ENCODE measurements at regions not wholly inside any gene's neighbourhood (a gene's known extent, or its start where the extent isn't known, plus 50 kb on each side); places are given as distances from the start of the nearest gene placed in this dataset.

GRCh38 chr1:5393603-5394002, 598.6 kb downstream of the NPHP4 start:
- H3K9me3 ChIP-seq (ENCODE audit: control extremely low read depth in 1 of 5, control insufficient read depth in 4 of 5, insufficient read depth in 2 of 5, low read depth in 1 of 5, low read length in 4 of 5) = no peaks in the 10 kb centered on the region
- no peak overlapping the region for H3K27ac ChIP-seq (ENCODE audit: insufficient read depth in 1 of 2, low read depth in 1 of 2, low read length in 2 of 2, poor library complexity in 1 of 2, severe bottlenecking in 2 of 2)
- DNase-seq = no peak
- no peaks in the 10 kb centered on the region for H3K36me3 ChIP-seq (ENCODE audit: control insufficient read depth in 4 of 4, insufficient read depth in 4 of 4, low read length in 3 of 4)
- no peaks in the 10 kb centered on the region for H3K4me1 ChIP-seq (ENCODE audit: control extremely low read depth in 1 of 4, control insufficient read depth in 4 of 4, insufficient read depth in 4 of 4, low read length in 3 of 4)
- H3K4me3 ChIP-seq (ENCODE audit: control insufficient read depth in 1 of 7, extremely low read depth in 1 of 7, insufficient read depth in 4 of 7, low read depth in 2 of 7, low read length in 6 of 7) = no peak overlapping the region
- ChIA-PET CTCF (no interaction called here), POLR2A (no interaction called here)
- 91% methylated on average over 4 of the region's 7 CpGs for WGBS (ENCODE audit: insufficient coverage)
- H3K27me3 ChIP-seq (replicated peaks in 2 of 5; ENCODE audit: control insufficient read depth in 4 of 5, insufficient read depth in 5 of 5, low read length in 4 of 5) = peaks cover 0 to 13% (median 0%) of the 10 kb centered on the region in 5 experiments

GRCh38 chr1:5393146-5393545, 599.1 kb downstream of the NPHP4 start:
- no peak overlapping the region for H3K4me3 ChIP-seq (ENCODE audit: control insufficient read depth in 1 of 7, extremely low read depth in 1 of 7, insufficient read depth in 4 of 7, low read depth in 2 of 7, low read length in 6 of 7)
- DNase-seq = no peak
- no peaks in the 10 kb centered on the region for H3K9me3 ChIP-seq (ENCODE audit: control extremely low read depth in 1 of 5, control insufficient read depth in 4 of 5, insufficient read depth in 2 of 5, low read depth in 1 of 5, low read length in 4 of 5)
- POLR2A ChIA-PET = no interaction called here
- H3K36me3 ChIP-seq (ENCODE audit: control insufficient read depth in 4 of 4, insufficient read depth in 4 of 4, low read length in 3 of 4) = no peaks in the 10 kb centered on the region
- no peaks in the 10 kb centered on the region for H3K4me1 ChIP-seq (ENCODE audit: control extremely low read depth in 1 of 4, control insufficient read depth in 4 of 4, insufficient read depth in 4 of 4, low read length in 3 of 4)
- CTCF ChIA-PET = no interaction called here
- WGBS (ENCODE audit: insufficient coverage) = 89% methylated on average over 4 of the region's 5 CpGs
- H3K27ac ChIP-seq (ENCODE audit: insufficient read depth in 1 of 2, low read depth in 1 of 2, low read length in 2 of 2, poor library complexity in 1 of 2, severe bottlenecking in 2 of 2) = no peak overlapping the region
- peaks cover 0 to 13% (median under 1%) of the 10 kb centered on the region in 5 experiments for H3K27me3 ChIP-seq (replicated peaks in 2 of 5; ENCODE audit: control insufficient read depth in 4 of 5, insufficient read depth in 5 of 5, low read length in 4 of 5)

GRCh38 chr1:5391725-5392124, 600.5 kb downstream of the NPHP4 start:
- ChIA-PET CTCF (no interaction called here), POLR2A (no interaction called here)
- DNase-seq = no peak
- Histone ChIP-seq H3K9me3 (ENCODE audit: control extremely low read depth in 1 of 5, control insufficient read depth in 4 of 5, insufficient read depth in 2 of 5, low read depth in 1 of 5, low read length in 4 of 5) (no peaks in the 10 kb centered on the region), H3K4me3 (ENCODE audit: control insufficient read depth in 1 of 7, extremely low read depth in 1 of 7, insufficient read depth in 4 of 7, low read depth in 2 of 7, low read length in 6 of 7) (no peak overlapping the region), H3K27me3 (replicated peaks in 2 of 5; ENCODE audit: control insufficient read depth in 4 of 5, insufficient read depth in 5 of 5, low read length in 4 of 5) (peaks cover 0 to 13% (median 2%) of the 10 kb centered on the region in 5 experiments), H3K36me3 (ENCODE audit: control insufficient read depth in 4 of 4, insufficient read depth in 4 of 4, low read length in 3 of 4) (no peaks in the 10 kb centered on the region), H3K4me1 (ENCODE audit: control extremely low read depth in 1 of 4, control insufficient read depth in 4 of 4, insufficient read depth in 4 of 4, low read length in 3 of 4) (no peaks in the 10 kb centered on the region), H3K27ac (ENCODE audit: insufficient read depth in 1 of 2, low read depth in 1 of 2, low read length in 2 of 2, poor library complexity in 1 of 2, severe bottlenecking in 2 of 2) (no peak overlapping the region)
- 97% methylated on average over 12 of the region's 12 CpGs for WGBS (ENCODE audit: insufficient coverage)

GRCh38 chr1:5390504-5390903, 601.7 kb downstream of the NPHP4 start:
- Histone ChIP-seq H3K36me3 (ENCODE audit: control insufficient read depth in 4 of 4, insufficient read depth in 4 of 4, low read length in 3 of 4) (no peaks in the 10 kb centered on the region), H3K27me3 (replicated peaks in 2 of 5; ENCODE audit: control insufficient read depth in 4 of 5, insufficient read depth in 5 of 5, low read length in 4 of 5) (peaks cover 0 to 10% (median 2%) of the 10 kb centered on the region in 5 experiments), H3K9me3 (ENCODE audit: control extremely low read depth in 1 of 5, control insufficient read depth in 4 of 5, insufficient read depth in 2 of 5, low read depth in 1 of 5, low read length in 4 of 5) (no peaks in the 10 kb centered on the region), H3K4me3 (ENCODE audit: control insufficient read depth in 1 of 7, extremely low read depth in 1 of 7, insufficient read depth in 4 of 7, low read depth in 2 of 7, low read length in 6 of 7) (no peak overlapping the region), H3K27ac (ENCODE audit: insufficient read depth in 1 of 2, low read depth in 1 of 2, low read length in 2 of 2, poor library complexity in 1 of 2, severe bottlenecking in 2 of 2) (no peak overlapping the region), H3K4me1 (ENCODE audit: control extremely low read depth in 1 of 4, control insufficient read depth in 4 of 4, insufficient read depth in 4 of 4, low read length in 3 of 4) (no peaks in the 10 kb centered on the region)
- CTCF ChIA-PET = no interaction called here
- POLR2A ChIA-PET = no interaction called here
- no peak for DNase-seq
- WGBS (ENCODE audit: insufficient coverage) = 86% methylated on average over 6 of the region's 7 CpGs

- 90% methylated on average over 15 of the region's 16 CpGs for WGBS (ENCODE audit: insufficient coverage)
- Histone ChIP-seq H3K4me1 (ENCODE audit: control extremely low read depth in 1 of 4, control insufficient read depth in 4 of 4, insufficient read depth in 4 of 4, low read length in 3 of 4) (no peaks in the 10 kb centered on the region), H3K27me3 (replicated peaks in 2 of 5; ENCODE audit: control insufficient read depth in 4 of 5, insufficient read depth in 5 of 5, low read length in 4 of 5) (peaks cover 0 to 10% (median 4%) of the 10 kb centered on the region in 5 experiments), H3K4me3 (ENCODE audit: control insufficient read depth in 1 of 7, extremely low read depth in 1 of 7, insufficient read depth in 4 of 7, low read depth in 2 of 7, low read length in 6 of 7) (no peak overlapping the region), H3K9me3 (ENCODE audit: control extremely low read depth in 1 of 5, control insufficient read depth in 4 of 5, insufficient read depth in 2 of 5, low read depth in 1 of 5, low read length in 4 of 5) (no peaks in the 10 kb centered on the region), H3K36me3 (ENCODE audit: control insufficient read depth in 4 of 4, insufficient read depth in 4 of 4, low read length in 3 of 4) (no peaks in the 10 kb centered on the region), H3K27ac (ENCODE audit: insufficient read depth in 1 of 2, low read depth in 1 of 2, low read length in 2 of 2, poor library complexity in 1 of 2, severe bottlenecking in 2 of 2) (no peak overlapping the region)
- ChIA-PET POLR2A (no interaction called here), CTCF (no interaction called here)
- no peak for DNase-seq
These were observed 602.9 kb downstream of the NPHP4 start for GRCh38 chr1:5389101-5389885.

- DNase-seq = no peak
- Histone ChIP-seq H3K27ac (ENCODE audit: insufficient read depth in 1 of 2, low read depth in 1 of 2, low read length in 2 of 2, poor library complexity in 1 of 2, severe bottlenecking in 2 of 2) (no peak overlapping the region), H3K4me3 (ENCODE audit: control insufficient read depth in 1 of 7, extremely low read depth in 1 of 7, insufficient read depth in 4 of 7, low read depth in 2 of 7, low read length in 6 of 7) (no peak overlapping the region), H3K36me3 (ENCODE audit: control insufficient read depth in 4 of 4, insufficient read depth in 4 of 4, low read length in 3 of 4) (no peaks in the 10 kb centered on the region), H3K27me3 (replicated peaks in 2 of 5; ENCODE audit: control insufficient read depth in 4 of 5, insufficient read depth in 5 of 5, low read length in 4 of 5) (peaks cover 0 to 8% (median 4%) of the 10 kb centered on the region in 5 experiments), H3K4me1 (ENCODE audit: control extremely low read depth in 1 of 4, control insufficient read depth in 4 of 4, insufficient read depth in 4 of 4, low read length in 3 of 4) (no peaks in the 10 kb centered on the region), H3K9me3 (ENCODE audit: control extremely low read depth in 1 of 5, control insufficient read depth in 4 of 5, insufficient read depth in 2 of 5, low read depth in 1 of 5, low read length in 4 of 5) (no peaks in the 10 kb centered on the region)
- CTCF ChIA-PET = no interaction called here
- 71% methylated on average over 1 of the region's 6 CpGs for WGBS (ENCODE audit: insufficient coverage)
- POLR2A ChIA-PET = no interaction called here
These were observed 603.6 kb downstream of the NPHP4 start for GRCh38 chr1:5388622-5389021.

- Histone ChIP-seq H3K4me1 (ENCODE audit: control extremely low read depth in 1 of 4, control insufficient read depth in 4 of 4, insufficient read depth in 4 of 4, low read length in 3 of 4) (no peaks in the 10 kb centered on the region), H3K4me3 (ENCODE audit: control insufficient read depth in 1 of 7, extremely low read depth in 1 of 7, insufficient read depth in 4 of 7, low read depth in 2 of 7, low read length in 6 of 7) (no peak overlapping the region), H3K27ac (ENCODE audit: insufficient read depth in 1 of 2, low read depth in 1 of 2, low read length in 2 of 2, poor library complexity in 1 of 2, severe bottlenecking in 2 of 2) (no peak overlapping the region), H3K9me3 (ENCODE audit: control extremely low read depth in 1 of 5, control insufficient read depth in 4 of 5, insufficient read depth in 2 of 5, low read depth in 1 of 5, low read length in 4 of 5) (no peaks in the 10 kb centered on the region), H3K36me3 (ENCODE audit: control insufficient read depth in 4 of 4, insufficient read depth in 4 of 4, low read length in 3 of 4) (no peaks in the 10 kb centered on the region), H3K27me3 (replicated peaks in 2 of 5; ENCODE audit: control insufficient read depth in 4 of 5, insufficient read depth in 5 of 5, low read length in 4 of 5) (peaks cover 0 to 8% (median 4%) of the 10 kb centered on the region in 5 experiments)
- CTCF ChIA-PET = no interaction called here
- POLR2A ChIA-PET = no interaction called here
- 80% methylated on average over 1 of the region's 3 CpGs for WGBS (ENCODE audit: insufficient coverage)
- no peak for DNase-seq
These were observed 605.9 kb downstream of the NPHP4 start for GRCh38 chr1:5386371-5386770.
